Fibroblast of villous mesenchyme (primary cell): ENCODE measurements at regions not wholly inside any gene's neighbourhood (a gene's known extent, or its start where the extent isn't known, plus 50 kb on each side); places are given as distances from the start of the nearest gene placed in this dataset.
A peak's percentile ranks its signal among the peaks of the same experiment; 100 is the strongest.
"Not testable (repeated sequence)": the region's sequence is repeated elsewhere in the genome, so short reads cannot be mapped to it uniquely, and the experiment has no call there.

Experiments used
- DNase-seq: peaks from one replicate; pipeline ENCODE4 v3.0.0-alpha.2; 2010; ENCODE audit warnings: low read depth
- H3K4me3 ChIP-seq: 2 replicates; pipeline ENCODE4 v1.5.1; 2011; ENCODE audit warnings: low read depth, mild to moderate bottlenecking, low read length
- TF ChIP-seq, protein P1 (sequence below): IDR thresholded peaks from 2 replicates; pipeline ENCODE4 v1.5.1; 2012; ENCODE audit warnings: low read depth, mild to moderate bottlenecking, low read length; ENCODE audit not compliant: insufficient read depth

DNA sequence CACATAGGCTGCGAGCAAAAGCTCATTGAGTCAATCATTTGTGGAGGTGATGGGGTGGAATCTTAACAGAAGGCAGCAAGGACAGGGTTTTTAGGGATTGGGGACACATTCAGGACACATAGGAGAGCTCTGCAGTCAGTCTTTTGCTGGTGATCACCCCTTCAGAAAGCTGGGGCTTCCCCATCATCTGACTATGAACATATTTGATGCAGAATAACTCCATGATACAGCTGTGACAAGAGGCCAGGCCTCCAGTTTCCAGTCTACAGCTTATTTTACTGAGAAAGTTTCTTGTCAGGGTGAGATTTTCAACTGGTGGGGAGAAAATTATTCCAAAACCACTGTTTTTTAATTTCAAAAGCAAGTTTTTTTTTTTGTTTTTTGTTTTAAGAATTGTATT lies 134.2 kb downstream of the TMEM30B start:
- TF ChIP-seq, protein P1, sequence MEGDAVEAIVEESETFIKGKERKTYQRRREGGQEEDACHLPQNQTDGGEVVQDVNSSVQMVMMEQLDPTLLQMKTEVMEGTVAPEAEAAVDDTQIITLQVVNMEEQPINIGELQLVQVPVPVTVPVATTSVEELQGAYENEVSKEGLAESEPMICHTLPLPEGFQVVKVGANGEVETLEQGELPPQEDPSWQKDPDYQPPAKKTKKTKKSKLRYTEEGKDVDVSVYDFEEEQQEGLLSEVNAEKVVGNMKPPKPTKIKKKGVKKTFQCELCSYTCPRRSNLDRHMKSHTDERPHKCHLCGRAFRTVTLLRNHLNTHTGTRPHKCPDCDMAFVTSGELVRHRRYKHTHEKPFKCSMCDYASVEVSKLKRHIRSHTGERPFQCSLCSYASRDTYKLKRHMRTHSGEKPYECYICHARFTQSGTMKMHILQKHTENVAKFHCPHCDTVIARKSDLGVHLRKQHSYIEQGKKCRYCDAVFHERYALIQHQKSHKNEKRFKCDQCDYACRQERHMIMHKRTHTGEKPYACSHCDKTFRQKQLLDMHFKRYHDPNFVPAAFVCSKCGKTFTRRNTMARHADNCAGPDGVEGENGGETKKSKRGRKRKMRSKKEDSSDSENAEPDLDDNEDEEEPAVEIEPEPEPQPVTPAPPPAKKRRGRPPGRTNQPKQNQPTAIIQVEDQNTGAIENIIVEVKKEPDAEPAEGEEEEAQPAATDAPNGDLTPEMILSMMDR = no peak
- H3K4me3 ChIP-seq = no peak overlapping the region
- no peak for DNase-seq

DNA sequence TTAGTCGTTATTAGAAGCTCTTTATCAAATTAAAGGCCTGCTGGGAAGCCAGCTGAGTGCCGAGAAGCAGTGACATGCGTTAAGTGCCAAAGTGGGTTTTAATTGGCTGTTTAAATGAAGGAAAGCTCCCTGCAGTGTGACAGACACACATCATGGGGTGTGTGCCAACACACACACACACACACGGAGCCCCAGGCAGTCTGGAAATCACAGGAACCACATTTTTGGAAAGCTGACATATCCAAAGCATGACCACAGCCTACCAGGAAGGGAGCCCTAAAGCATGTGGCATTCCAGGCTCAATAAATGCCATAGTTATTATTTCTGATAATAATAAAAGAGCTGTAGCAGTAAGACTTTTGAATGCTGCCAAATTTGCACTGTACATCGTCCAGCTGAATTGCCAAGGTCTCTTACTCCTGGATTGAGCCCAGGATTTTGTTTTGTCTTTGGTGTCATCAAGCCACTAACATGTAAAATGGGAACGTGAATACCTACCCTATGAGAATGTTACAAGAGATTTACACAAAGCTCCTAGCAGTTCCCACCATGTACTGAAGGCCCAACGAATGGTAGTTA lies 135.1 kb downstream of the TMEM30B start:
- no peak overlapping the region for H3K4me3 ChIP-seq
- DNase-seq = peak; percentile 40
- TF ChIP-seq, protein P1 = no peak

- DNase-seq = peak; percentile 90
- H3K4me3 ChIP-seq = no peak overlapping the region
- TF ChIP-seq, protein P1 = no peak
Measured at GRCh38 chr14:61145034-61145902, 135.9 kb downstream of the TMEM30B start.

DNA sequence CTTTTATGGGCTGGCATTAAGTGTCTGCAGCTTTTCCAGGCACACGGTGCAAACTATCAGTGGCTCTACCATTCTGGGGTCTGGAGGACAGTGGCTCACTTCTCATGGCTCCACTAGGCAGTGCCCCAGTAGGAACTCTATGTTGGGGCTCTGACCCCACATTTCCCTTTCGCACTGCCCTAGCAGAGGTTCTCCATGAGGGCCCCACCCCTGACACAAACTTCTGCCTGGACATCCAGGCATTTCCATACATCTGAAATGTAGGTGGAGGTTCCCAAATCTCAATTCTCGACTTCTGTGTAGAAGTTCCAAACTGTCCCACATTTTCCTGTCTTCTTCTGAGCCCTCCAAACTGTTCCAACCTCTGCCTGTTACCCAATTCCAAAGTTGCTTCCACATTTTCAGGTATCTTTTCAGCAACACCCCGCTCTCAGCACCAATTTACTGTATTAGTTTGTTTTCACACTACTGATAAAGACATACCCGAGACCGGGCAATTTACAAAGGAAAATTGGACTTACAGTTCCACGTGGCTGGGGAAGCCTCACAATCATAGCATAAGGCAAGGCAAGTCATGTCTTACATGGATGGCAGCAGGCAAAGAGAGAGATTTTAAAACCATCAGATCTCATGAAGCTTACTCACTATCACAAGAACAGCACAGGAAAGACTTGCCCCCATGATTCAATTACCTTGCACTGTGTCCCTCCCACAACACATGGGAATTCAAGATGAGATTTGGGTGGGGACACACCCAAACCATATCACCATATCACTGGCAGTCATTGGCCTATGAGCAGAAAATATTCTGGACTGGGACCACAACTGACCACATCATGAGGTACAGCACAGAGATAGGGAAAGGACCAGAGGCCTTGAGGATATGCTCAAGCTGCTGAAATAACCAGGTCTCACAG lies 136.8 kb downstream of the TMEM30B start:
- H3K4me3 ChIP-seq, DNase-seq: not testable (repeated sequence)

DNA sequence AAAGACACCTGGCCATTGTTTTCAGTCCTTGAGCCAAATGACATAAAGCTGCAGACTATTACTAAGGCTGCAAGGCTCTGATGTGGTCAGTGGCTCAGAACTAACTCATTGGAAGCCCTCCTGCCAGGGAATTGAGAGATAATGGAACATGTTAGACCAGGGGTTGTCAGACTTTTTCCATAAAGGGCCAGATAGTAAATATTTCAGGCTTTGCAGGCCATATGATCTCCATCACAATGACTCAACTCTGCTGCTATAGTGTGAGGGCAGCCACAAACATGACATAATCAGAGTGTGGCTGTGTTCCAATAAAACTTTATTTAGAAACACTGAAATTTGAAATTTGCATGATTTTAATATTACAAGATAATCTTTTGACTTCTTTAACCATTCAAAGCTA lies 140.3 kb downstream of the TMEM30B start:
- TF ChIP-seq, protein P1 = no peak
- peak; percentile 44 for DNase-seq
- no peak overlapping the region for H3K4me3 ChIP-seq

- no peak for DNase-seq
Measured at GRCh38 chr14:61140271-61140670, 140.9 kb downstream of the TMEM30B start.

More at GRCh38 chr14:61140271-61140670, 140.9 kb downstream of the TMEM30B start:
- H3K4me3 ChIP-seq = no peak overlapping the region
- TF ChIP-seq, protein P1 = no peak
